Body of pancreas (tissue), 4 donors: ENCODE measurements at regions not wholly inside any gene's neighbourhood (a gene's known extent, or its start where the extent isn't known, plus 50 kb on each side); places are given as distances from the start of the nearest gene placed in this dataset.

Source experiments
- POLR2A ChIP-seq, 3 donors: fragments of 450-650 bp; IDR thresholded peaks; one replicate each; pipeline ENCODE4 v1.6.1; 2016; ENCODE audit warnings: antibody characterized with exemption in 3 of 3, mild to moderate bottlenecking in 2 of 3
- TF ChIP-seq, protein P1 (sequence below), 7 experiments: fragments of 450-650 bp in 4 of 7; fragments of 200-600 bp in 3 of 7; sonication (generic) in 3 of 7; IDR thresholded peaks; one replicate each; pipeline ENCODE4 v1.5.1; 2016 to 2019; ENCODE audit warnings: antibody characterized with exemption in 7 of 7

DNA sequence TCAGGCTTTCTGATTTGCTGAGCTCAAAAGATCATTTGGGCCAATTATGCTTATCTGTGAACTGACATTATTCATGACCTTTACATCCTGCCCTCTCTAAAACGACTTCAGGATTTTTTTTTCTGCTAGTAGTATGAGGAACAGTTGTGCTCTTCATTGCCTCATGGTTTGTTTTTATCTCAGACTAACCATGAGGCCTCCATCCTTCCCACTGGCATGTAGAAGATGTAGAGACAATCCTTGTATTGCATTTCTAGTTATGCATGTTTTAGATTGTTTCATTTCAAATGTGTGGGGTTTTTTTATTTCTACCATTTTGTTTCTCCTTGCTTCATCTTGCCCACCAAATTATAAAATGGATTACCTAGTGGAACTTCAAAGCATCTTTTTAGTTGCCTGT lies 82.8 kb upstream of the C1orf87 start:
- TF ChIP-seq, protein P1, sequence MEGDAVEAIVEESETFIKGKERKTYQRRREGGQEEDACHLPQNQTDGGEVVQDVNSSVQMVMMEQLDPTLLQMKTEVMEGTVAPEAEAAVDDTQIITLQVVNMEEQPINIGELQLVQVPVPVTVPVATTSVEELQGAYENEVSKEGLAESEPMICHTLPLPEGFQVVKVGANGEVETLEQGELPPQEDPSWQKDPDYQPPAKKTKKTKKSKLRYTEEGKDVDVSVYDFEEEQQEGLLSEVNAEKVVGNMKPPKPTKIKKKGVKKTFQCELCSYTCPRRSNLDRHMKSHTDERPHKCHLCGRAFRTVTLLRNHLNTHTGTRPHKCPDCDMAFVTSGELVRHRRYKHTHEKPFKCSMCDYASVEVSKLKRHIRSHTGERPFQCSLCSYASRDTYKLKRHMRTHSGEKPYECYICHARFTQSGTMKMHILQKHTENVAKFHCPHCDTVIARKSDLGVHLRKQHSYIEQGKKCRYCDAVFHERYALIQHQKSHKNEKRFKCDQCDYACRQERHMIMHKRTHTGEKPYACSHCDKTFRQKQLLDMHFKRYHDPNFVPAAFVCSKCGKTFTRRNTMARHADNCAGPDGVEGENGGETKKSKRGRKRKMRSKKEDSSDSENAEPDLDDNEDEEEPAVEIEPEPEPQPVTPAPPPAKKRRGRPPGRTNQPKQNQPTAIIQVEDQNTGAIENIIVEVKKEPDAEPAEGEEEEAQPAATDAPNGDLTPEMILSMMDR (IDR thresholded peaks at IDR 0.05), result no peak
- TF ChIP-seq POLR2A (IDR thresholded peaks at IDR 0.05), result no peak
